Prostate gland (tissue), 2 donors: ENCODE measurements at regions not wholly inside any gene's neighbourhood (a gene's known extent, or its start where the extent isn't known, plus 50 kb on each side); places are given as distances from the start of the nearest gene placed in this dataset.

ENCODE experiments used
- DNase-seq: peaks from one replicate; pipeline ENCODE4 v3.0.0-alpha.2; 2019; ENCODE audit warnings: low spot score
- H3K27ac ChIP-seq, 2 donors: fragments of 200-600 bp; sonication (generic); 2 replicates each; pipeline ENCODE4 v1.5.1; 2017 to 2019
- H3K27me3 ChIP-seq: fragments of 200-600 bp; sonication (generic); replicated peaks from 2 replicates; pipeline ENCODE4 v1.5.1; 2019; ENCODE audit not compliant: insufficient read depth
- H3K36me3 ChIP-seq, 2 donors: fragments of 200-600 bp; sonication (generic); 1 replicate in 1 of 2; 2 replicates in 1 of 2; pipeline versions ENCODE4 v1.5.1 to v1.8.1; 2017 to 2019
- H3K4me1 ChIP-seq: fragments of 200-600 bp; sonication (generic); replicated peaks from 2 replicates; pipeline ENCODE4 v1.5.1; 2019
- H3K4me3 ChIP-seq, 2 donors: fragments of 200-600 bp; sonication (generic); 2 replicates each; pipeline ENCODE4 v1.5.1; 2017 to 2019
- H3K9me3 ChIP-seq: fragments of 200-600 bp; sonication (generic); 2 replicates; pipeline ENCODE4 v1.5.1; 2017
- CTCF ChIP-seq, 4 experiments: fragments of 200-600 bp in 2 of 4; fragments of 450-650 bp in 2 of 4; sonication (generic) in 2 of 4; IDR thresholded peaks; 1 replicate in 3 of 4; 2 replicates in 1 of 4; pipeline ENCODE4 v1.5.1; 2016 to 2019; ENCODE audit warnings: antibody characterized with exemption in 4 of 4, mild to moderate bottlenecking in 2 of 4, moderate library complexity in 2 of 4
- POLR2A ChIP-seq: fragments of 450-650 bp; IDR thresholded peaks from one replicate; pipeline ENCODE4 v1.6.1; 2016; ENCODE audit warnings: antibody characterized with exemption, mild to moderate bottlenecking
- POLR2AphosphoS5 ChIP-seq: sonication (generic); formaldehyde crosslinking; IDR thresholded peaks from one replicate; pipeline ENCODE4 v1.6.1; 2017; ENCODE audit warnings: antibody characterized with exemption
- WGBS: methylation state at CpG from one replicate; pipeline ENCODE4 v1.1.5; 2018; 5-methylcytosine and 5-hydroxymethylcytosine counted together
- intact Hi-C: fragments of 100-400 bp; cut with DNase I; formaldehyde crosslinking; loops from one replicate; pipeline ENCODE4 v1.14.2; 2022

DNA sequence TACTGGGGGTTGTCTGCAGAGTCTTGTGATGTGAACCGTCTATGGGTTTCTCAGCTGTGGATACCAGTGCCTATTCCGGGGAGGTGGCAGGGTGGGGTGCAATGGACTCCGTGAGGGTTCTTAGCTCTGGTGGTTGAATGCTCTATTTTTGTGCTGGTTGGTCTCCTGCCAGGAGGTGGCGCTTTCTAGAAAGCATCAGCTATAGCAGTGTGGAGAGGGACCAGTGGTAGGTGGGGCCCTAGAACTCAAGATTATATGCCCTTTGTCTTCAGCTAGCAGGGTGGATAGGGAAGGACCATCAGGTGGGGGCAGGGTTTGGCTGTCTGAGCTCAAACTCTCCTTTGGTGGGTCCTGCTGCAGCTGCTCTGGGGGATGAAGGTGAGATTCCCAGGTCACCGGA is 127.3 kb upstream of the PLD5 start:
- Histone ChIP-seq H3K4me1 (no peaks in the 10 kb centered on the region), H3K36me3 (no peaks in the 10 kb centered on the region), H3K27ac (no peak overlapping the region), H3K27me3 (no peaks in the 10 kb centered on the region), H3K9me3 (no peaks in the 10 kb centered on the region), H3K4me3 (no peak overlapping the region)
- DNase-seq, result no peak
- intact Hi-C loops, result no loop called here
- WGBS, result 62% methylated on average over 5 of the region's 5 CpGs
- no peak for TF ChIP-seq CTCF (IDR thresholded peaks at IDR 0.05)
- no peak for TF ChIP-seq POLR2AphosphoS5
- TF ChIP-seq POLR2A, result no peak

GRCh38 chr1:242641461-242641860 is 117.0 kb upstream of the PLD5 start:
- no peak overlapping the region for H3K4me3 ChIP-seq

DNA sequence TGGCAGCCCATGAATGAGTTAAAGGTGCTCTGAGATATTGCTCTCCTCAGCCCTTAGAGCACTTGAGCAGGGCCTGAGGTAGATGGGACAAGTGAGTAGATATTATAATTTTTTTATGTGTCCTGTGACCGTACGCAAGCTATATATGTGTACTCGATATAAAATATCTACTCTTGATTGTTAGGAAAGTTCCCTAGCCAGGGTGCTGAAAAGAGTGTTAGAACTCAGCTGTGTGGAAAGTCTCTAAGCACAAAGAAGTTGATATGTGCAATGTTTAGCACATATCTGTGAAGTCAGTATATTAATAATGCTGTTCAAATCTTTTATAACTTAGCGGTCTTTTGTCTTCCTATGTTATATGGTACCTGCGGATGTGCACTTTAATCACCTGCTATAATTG is 114.6 kb upstream of the PLD5 start:
- intact Hi-C loops, result no loop called here
- Histone ChIP-seq H3K4me1 (no peaks in the 10 kb centered on the region), H3K27me3 (no peaks in the 10 kb centered on the region), H3K4me3 (no peak overlapping the region), H3K27ac (no peak overlapping the region), H3K9me3 (no peaks in the 10 kb centered on the region), H3K36me3 (no peaks in the 10 kb centered on the region)
- WGBS, result 83% methylated on average over 5 of the region's 5 CpGs
- TF ChIP-seq POLR2A, result no peak
- TF ChIP-seq CTCF (IDR thresholded peaks at IDR 0.05), result no peak
- TF ChIP-seq POLR2AphosphoS5, result no peak
- no peak for DNase-seq

More at GRCh38 chr1:242641461-242641860, 117.0 kb upstream of the PLD5 start:
- no peak overlapping the region for H3K27ac ChIP-seq
- H3K27me3 ChIP-seq, result no peaks in the 10 kb centered on the region
- 21% methylated on average over 3 of the region's 3 CpGs for WGBS
- H3K9me3 ChIP-seq, result no peaks in the 10 kb centered on the region
- no peaks in the 10 kb centered on the region for H3K4me1 ChIP-seq
- intact Hi-C loops, result no loop called here
- TF ChIP-seq CTCF (IDR thresholded peaks at IDR 0.05), result no peak
- TF ChIP-seq POLR2AphosphoS5, result no peak
- no peak for TF ChIP-seq POLR2A
- DNase-seq, result no peak
- H3K36me3 ChIP-seq, result no peaks in the 10 kb centered on the region

- TF ChIP-seq POLR2A, result no peak
- no peak for TF ChIP-seq POLR2AphosphoS5
- TF ChIP-seq CTCF (IDR thresholded peaks at IDR 0.05), result no peak
- H3K36me3 ChIP-seq, result no peaks in the 10 kb centered on the region
- H3K27me3 ChIP-seq, result no peaks in the 10 kb centered on the region
- no peaks in the 10 kb centered on the region for H3K9me3 ChIP-seq
- no peak for DNase-seq
- H3K4me1 ChIP-seq, result no peaks in the 10 kb centered on the region
- H3K4me3 ChIP-seq, result no peak overlapping the region
- no peak overlapping the region for H3K27ac ChIP-seq
- 69% methylated on average over 5 of the region's 5 CpGs for WGBS
- intact Hi-C loops, result no loop called here
Measured at GRCh38 chr1:242634732-242635131, 110.2 kb upstream of the PLD5 start.

GRCh38 chr1:242629396-242629795 is 104.9 kb upstream of the PLD5 start:
- no peak for TF ChIP-seq CTCF (IDR thresholded peaks at IDR 0.05)
- TF ChIP-seq POLR2A, result no peak
- no peak for TF ChIP-seq POLR2AphosphoS5

More at GRCh38 chr1:242629396-242629795, 104.9 kb upstream of the PLD5 start:
- intact Hi-C loops, result no loop called here
- Histone ChIP-seq H3K27ac (no peak overlapping the region), H3K27me3 (no peaks in the 10 kb centered on the region), H3K4me1 (no peaks in the 10 kb centered on the region), H3K4me3 (no peak overlapping the region), H3K36me3 (no peaks in the 10 kb centered on the region), H3K9me3 (no peaks in the 10 kb centered on the region)
- WGBS, result 54% methylated on average over 3 of the region's 3 CpGs
- no peak for DNase-seq
